ENCODE measurements at regions not wholly inside any gene's neighbourhood (a gene's known extent, or its start where the extent isn't known, plus 50 kb on each side); places are given as distances from the start of the nearest gene placed in this dataset.

DNA sequence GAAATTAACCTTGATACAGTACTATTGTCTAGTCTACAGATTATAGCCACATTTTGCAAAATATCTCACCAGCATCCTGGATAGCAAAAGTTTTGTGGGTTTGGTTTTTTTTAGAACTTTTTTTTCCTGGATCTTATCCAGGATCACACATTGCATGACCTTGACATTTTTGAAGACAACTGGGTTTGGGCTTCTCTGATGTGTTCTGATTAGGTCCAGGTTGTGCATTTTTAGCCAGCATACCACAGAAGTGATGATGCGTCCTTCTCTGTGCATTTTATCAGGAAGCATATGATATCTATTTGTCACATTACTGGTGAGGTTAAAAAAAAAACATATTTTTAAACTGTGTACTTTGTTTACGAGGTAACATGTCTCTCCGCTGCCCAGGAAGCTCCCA lies 221.0 kb upstream of the OSR1 start:
- no peak for DNase-seq

DNA sequence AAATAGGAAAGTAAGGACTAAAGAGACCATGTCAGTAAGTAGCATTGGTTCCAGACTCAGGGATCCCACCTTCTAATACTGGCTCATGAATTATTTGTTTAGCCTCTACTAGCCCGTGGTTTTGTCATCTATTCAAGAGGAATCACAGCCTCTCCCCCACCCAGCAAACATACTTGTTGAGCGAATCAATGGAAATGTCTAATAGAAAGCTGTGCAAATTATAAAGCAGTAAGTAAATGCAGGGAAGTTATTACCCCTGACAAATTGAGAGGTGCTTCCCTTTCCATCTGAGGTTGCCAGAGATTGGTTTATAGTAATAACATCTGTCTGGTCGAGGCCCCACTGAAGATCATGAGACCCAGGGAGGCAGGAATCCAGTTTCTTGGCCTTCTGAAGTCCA lies 219.3 kb upstream of the OSR1 start:
- DNase-seq, result no peak

DNA sequence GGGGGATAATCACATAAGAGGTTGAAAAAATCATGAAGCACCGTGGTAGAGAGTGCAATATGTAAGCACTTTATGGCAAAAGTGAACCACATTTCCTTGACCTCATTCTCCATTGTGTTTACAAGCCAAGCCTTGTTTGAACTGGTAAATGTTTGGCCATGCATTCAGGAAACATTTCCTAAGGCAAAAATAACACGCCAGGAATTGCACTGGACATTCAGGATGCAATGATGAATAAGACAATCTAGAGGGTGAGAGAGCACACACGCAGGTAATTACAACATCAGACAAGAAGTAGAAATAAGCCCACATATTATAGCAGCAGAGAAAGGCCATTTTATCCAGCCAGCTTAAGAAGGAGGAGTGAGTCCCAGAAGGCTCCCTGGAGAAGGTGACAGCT lies 218.0 kb upstream of the OSR1 start:
- DNase-seq, result no peak

DNA sequence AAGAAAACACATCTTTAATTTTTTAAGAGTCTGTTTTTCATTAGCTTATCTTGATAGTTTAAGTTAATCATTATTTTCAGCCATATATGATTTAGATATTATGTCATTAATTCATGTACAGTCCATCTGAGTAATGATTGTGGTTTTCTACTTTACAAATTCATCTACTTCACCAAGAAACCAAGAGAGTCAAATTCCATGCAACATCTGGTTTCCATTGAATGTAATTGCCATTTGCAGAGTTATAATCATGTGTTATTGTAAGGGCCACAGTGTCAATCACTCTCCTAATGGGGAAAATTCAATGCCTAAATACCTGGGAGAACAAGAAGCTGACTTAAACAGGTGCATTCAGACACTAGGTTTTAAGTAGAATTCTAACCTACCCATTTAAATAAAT lies 217.2 kb upstream of the OSR1 start:
- no peak for DNase-seq

DNA sequence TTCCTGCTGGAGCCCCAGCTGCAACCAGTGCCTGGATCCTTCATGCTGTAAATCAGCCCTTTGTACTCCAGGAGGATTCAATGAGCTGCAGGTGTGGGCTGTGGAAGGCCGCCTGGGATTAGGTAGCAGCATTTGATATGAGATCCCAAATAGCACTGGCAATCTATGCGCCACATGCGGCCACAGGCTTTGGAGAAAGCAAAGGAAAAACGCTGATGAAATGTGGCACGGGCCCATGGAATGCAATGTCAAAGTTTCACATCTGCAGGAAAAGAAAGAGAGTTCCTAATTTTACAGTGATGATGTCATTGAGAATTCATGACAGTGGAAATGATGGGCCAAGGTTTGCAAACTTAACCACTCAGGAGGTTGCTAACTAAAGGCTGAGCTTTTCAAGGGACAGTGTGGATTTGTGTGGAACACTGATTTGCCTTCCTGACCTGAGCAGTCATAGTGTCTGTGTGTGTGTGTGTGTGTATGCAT lies 216.4 kb upstream of the OSR1 start:
- DNase-seq, result no peak

DNA sequence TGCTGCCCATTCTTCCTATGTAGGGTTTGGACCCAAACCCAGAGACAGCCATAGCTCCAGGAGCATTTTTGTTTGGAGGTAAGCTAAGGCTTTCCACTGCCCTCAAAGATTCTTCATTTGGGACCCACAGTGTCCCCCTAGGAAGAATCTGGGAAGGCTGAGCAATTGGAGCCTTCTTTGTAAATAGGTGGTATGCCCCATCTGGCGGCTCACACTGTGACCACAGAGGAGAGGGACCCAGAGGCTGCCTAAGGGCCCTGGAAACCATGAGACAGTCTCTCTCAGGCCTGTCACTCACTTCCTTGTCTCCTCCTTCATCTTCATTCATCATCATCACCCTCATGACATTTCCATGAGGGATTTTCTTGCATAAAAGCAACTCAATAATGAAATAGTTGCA lies 215.4 kb upstream of the OSR1 start:
- no peak for DNase-seq

DNA sequence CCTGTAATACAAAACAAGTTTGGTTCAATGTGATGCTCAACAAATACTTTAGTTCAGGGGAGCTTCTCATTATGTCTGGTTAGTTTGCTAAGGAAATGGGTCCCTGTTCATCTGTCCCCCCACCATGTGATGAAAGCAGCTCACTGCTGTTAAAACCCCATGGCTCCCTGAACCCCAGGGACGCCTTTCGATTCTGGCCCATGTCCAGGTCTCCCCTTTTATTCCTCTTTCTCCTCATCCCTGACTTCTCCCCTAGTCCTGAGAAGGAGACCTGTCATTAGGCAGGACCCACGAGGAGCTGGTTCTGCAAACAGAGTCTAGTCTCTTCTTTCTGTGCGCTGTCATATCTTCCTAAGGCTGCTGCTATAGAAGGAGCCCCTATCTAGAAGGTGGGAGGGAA lies 213.3 kb upstream of the OSR1 start:
- DNase-seq, result no peak

DNA sequence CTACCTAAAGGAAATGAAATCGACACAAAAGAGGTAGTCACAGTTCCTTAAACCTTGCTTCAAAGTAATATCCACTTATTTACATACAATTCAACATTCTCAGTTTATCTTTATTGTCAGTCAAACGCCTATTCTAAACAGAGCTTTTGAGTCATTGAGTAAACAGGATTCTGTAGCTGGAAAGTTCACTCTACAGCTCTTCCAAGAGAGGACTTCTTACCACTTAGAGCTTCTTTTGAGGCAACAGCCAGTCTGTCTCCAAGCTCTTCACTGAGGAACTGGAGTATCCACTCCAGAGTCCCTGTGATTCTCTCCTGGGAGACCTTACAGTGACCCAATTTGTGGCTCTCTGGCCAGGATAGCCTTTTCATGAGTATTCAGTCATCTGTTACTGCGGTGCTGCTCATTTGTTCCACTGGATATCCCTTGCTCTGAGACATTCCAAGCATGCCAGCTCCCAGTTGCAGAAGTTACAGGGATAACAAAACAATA lies 210.9 kb upstream of the OSR1 start:
- DNase-seq, result no peak

DNA sequence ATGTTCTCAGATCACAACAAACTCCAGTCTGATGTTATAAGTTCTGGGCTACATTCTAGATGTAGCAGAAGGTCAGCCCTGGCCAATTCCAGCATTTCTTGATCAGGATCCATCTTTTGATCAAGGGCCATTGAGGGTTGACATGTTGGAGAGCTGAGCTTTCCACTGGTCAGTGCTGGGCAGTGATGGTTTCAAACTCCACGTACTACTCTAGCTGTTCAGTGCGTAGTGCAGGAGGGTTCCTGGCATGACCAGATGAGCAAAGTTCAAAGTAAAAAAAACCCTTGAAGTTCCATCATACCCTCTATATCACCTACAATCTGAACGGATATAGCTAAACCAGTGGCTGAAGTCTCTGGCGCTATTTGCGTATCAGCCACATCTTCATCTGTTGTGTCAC lies 210.4 kb upstream of the OSR1 start:
- DNase-seq, result no peak

DNA sequence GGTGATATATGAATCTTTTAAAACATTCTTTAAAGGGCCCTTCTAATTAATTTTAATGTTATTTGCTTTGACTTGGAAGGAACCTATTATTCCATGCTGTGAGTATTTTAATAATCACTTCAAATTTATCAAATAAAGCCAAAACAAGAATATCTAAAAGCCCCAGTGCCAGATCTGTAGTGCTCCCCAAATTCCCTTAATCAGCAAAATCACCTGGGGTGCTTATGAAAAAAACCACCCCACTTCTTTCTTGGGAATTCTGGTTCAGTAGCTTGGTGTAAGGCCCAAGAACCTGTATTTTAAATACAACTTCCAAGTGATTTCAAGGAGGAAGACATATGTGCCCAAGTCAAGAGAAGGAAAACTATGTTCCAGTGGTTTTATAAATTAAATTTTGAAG lies 202.4 kb upstream of the OSR1 start:
- no peak for DNase-seq

DNA sequence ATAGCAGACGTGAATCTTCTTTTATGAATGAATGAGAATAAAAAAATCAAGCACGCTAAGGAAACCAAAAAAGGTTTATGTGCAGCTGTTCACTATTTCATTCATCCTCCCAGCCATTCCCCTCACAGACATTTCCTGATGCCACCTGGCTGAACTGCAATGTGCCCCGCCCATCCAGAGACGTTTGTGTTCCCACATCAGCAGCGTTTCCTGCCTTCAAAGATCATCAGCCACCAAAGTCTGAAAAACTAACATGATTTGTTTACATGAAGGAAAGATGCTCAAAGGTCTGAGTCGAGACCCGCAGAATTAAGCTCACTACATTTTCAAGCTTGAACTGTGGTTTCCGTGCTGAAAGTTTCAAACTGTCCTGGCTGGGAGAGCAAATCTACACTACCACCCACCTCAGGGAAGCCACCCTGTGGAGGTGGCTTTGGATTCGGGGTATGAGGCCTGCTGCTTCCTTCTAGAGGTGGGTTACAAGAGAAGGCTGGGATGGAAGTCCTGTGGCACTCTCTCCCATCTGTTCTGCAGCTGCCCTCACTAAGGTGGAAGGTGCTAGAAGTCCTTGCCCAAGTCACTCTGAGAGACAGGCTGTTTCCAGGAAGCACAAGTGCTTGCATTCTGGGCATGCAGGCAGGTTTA lies 201.3 kb upstream of the OSR1 start:
- DNase-seq, result no peak

DNA sequence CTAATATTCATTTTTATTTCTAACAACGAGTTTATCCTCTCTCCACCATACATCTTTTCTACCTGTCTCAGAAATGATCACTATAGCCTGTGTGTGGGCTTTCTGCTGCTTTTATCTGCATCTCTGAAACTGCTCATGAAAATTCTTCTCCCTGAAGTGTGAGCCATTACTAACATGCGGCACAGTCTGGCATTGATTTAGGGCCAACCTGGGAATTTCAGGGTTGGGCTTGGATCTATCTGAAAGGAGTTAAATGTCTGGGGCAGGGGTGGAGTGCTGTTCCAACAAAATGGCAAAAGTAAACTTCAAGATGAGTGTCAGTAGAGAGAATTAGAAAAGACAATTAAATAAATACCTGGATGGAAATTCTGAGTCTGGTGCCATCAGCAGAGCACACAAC lies 198.2 kb upstream of the OSR1 start:
- no peak for DNase-seq

DNA sequence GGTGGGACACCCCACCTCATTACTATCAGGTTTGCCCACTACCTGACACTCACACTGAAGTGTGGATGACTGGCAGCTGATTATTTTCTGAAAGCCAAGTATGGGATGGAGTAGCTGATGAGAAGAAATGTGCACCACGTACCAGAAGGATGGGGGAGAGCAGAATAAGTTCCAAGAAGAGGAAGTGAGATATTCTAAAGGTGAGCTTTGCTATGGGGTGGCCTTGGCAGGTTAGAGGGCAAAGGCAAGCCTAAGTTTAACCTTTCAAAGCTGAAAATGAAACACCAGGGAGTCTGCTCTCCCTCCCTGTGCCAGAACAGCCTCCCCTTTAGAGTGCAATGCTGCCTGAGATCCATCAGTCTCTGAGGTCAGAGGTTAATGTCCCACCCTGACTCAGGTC lies 196.1 kb upstream of the OSR1 start:
- DNase-seq, result no peak

DNA sequence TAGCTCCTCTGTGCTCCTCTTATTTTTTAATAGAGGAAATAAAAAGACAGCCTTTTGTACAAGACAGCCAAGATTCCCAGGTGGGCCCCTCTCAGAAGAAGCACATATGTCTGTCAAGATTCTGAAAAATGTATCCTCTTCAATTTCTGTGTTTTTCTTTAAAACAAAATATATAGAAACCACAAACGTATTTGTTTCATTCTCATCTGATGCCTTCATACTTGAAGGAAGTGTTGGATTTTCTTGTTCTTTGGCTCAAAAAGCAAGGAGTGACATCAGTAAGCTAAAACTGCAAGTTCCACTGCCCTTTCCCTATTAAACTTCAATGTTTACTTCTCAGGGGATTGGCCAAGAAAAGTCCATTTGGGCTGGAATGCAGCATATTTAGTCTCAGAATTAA lies 193.8 kb upstream of the OSR1 start:
- DNase-seq, result no peak

DNA sequence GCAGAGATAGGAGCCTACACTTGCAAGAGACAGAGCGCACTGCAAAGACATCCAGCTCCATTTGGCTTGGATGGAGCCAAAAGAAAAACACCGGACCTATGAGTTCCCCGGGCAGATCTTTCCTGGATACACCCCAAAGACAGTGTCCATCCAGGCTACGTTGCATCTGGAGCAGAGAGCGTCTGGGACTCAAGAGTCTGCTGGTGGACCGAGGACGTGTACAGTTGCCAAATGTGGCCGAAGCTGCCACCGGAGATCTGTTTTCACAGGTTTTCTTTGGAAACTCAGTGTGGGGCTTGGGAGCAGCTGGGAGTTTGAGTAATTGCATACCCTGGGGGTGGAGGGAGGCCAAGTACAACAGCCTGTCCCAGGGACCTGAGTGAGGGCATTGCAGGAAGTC lies 192.3 kb upstream of the OSR1 start:
- DNase-seq, result no peak

DNA sequence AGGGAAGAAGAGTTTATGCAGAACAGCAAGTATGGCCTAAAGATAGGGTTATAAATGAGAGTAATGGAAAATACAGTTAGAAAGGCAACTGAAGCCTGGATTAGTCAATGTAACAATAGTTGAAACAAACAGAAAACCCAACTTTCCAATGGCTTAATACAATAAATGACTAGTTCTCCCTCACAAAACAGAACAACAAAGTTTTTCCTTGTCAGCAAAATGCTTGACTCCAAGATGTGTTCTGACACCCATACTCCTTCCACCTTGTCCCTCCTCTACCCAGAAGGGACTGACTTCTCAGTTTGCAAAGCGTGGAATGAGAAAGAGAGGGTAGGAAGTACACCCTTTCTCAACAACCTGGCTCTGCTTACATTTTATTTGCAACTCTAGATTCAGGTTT lies 191.4 kb upstream of the OSR1 start:
- no peak for DNase-seq

DNA sequence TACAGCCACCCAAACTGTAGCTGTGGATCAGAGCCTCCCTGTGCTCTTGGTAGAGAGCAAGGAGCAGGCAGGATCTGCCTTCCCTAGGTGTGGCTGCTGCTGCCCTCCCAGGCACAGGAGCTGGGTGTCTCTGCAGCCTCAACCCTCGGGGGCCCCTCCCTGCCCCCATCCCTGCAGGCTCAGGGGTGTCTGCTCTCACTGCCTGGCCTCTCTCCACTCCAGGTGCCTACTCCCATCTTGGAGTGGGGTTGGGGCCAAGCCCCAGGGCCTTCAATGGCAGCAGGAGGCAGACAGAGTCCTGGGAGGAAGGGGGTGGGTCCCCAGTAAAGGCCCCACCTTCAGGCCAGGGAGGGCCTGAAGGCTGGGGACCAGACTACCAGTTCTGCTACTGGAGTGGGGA lies 189.7 kb upstream of the OSR1 start:
- no peak for DNase-seq

DNA sequence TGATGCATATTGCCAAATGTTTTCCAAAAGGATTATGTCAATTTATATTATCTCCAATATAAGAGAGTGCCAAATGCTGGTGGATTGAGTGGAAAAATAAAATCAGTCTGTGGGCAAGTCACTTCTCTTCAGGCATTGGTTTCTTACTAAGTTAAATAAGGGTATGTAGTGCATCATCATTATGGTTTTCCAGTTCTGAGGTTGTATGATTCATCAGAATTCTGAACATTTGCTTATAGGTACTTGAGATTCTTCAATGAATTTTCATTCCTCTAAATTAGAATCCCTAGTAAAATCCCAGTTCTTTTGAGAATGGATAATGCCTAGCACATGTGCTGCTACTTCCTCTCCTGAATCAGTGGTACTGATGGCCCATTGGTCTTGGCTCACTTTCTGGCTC lies 188.9 kb upstream of the OSR1 start:
- DNase-seq, result no peak

DNA sequence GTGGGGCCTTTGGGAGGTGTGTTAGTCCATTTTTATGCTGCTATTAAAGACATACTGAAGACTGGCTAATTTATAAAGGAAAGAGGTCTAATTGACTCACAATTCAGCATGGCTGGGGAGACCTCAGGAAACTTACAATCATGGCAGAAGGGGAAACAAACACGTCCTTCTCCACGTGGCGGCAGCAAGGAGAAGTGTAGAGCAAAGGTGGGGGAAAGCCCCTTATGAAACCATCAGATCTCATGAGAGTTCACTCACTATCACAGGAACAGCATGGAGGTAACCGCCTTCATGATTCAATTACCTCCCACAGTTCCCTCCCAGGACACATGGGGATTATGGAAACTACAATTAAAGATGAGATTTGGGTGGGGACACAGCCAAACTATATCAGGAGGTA lies 187.1 kb upstream of the OSR1 start:
- no peak for DNase-seq

DNA sequence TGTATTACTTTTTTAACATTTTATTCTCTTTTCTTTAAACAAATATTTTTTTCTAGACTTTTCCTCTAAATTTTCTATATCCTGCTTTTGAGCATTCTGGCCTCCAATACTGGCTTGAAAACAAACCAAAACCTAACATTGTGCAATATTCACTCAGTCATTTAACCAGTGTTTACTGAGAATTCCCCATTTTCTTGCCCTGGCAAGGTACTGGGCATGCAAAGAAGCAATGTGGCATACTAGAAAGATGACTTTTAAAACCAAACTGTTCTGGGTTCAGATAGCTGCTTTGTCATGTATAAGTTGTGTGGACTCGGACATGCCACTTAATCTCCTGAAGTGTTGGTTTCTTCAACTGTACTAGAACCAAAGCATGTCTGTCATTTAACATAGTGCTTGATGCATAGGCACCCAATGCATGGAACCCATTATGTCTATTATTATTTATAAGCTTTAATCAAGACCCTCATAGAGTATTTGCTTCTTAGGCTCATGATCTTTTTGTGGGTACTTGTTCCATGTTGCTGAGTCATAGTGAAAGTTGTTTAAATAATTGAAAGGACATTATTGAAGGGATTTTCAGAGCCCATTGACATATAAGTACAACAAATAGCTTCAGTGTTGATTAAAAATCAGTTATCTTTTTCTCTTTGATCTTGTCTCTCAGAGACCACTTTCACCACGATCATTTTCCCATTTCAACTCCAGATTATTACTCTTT lies 185.4 kb upstream of the OSR1 start:
- DNase-seq, result no peak

DNA sequence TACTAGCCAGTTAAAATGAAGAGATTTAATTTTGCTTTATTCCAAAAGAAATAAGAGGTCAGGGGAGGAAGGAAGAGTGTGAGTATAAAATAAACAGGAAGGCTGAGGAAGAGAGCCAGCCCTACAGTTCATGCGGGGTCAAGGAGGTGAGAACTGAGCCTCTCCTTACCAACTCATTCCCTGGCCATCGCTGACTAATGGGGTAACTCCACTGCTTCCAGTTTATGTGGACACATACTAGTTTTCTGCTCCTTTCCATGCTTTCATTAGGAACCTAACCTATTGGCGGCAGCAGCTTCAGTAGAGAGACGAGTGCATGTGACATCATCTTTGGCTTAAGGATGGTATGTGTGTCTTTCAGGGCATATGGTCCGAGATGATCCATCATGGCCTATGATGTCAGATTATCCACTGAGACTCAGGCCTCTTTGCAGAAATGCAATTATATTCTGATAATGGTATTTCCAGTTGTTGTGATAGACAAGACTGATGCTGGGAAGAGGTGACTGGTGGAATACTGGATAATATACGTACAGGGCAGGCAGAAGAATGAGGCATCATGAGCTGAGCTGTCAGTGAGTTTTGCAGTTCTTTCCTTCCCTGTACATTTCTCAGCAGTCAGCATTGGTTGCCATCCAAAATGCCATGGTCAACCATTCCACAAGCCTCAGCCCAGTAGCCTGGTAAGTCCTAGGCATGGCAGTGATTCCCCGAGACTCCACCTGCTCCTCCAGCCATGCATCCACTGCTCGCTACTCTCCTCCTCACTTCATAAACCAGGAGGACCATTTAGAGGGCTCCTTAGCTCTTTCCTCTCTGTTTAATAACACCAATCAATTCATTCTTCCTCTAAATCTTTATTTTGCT lies 184.6 kb upstream of the OSR1 start:
- DNase-seq, result no peak

DNA sequence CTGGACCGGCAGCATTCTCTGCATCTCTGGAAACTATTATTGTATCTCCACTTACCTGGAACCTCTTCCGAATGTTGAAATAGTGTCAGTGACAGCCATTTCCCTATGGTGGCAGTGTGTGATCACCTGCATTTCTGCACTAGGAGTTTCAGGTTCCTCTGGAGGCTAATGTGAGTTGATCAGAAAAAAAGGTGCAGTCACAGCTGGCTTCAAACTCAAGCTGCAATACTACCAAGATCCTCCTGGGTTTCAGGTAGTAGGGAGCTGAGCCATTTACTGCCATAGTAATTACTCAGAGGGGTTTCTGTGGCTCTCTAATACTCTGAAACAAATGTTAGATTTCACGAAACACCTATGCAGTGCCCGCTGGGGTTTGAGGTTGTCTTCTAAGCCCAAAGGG lies 183.5 kb upstream of the OSR1 start:
- no peak for DNase-seq

DNA sequence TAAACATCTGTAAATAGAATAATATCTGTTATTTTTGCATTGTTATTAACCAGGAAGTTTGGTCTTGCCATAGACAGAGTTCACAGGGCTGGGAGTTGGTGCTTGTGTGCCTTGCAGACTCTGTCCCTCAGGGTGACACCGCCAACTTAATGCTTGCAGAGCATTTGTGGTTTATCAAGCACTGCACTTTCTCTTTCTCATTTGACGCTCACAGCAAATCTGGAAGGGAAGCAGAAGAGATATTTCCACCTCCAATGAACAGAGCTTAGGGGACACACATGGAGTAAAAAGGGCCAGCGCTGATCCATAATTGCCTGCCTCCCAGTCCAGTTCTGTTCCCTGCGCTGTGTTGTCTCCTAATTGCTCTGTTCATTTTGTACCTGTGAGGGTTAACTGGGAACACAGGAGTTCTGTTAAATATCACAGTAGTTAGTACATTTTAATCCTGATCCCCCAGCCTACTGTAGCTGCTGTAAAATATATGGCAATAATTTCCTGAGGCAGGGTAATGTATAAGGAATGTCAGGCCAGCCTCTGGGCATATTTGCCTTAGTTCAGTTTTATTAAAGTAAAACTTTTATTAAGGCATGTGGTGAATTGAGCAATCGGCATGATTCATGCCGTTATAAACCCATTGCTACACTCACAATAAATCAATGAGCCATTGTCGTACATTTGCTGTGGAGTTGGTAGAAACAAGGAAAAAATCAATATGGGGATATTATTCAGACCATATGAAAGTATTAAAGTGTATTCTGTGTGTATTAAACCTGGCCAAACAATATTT lies 182.5 kb upstream of the OSR1 start:
- DNase-seq, result no peak

Measured in CD4-positive, alpha-beta T cell treated with Interleukin-21 for 1 hour (primary cell).